GM18873 (cell line): ENCODE measurements at regions not wholly inside any gene's neighbourhood (a gene's known extent, or its start where the extent isn't known, plus 50 kb on each side); places are given as distances from the start of the nearest gene placed in this dataset.

Experiments
- ATAC-seq: cut with Tn5 transposase; IDR thresholded peaks from one replicate; pipeline ENCODE4 v1.9.1; 2021; ENCODE audit warnings: mild to moderate bottlenecking, moderate library complexity, moderate number of reproducible peaks; ENCODE audit not compliant: unreplicated experiment, low FRiP score

- no peak for ATAC-seq
Observed at GRCh38 chr2:15869871-15870270, 70.5 kb upstream of the MYCN start.

DNA sequence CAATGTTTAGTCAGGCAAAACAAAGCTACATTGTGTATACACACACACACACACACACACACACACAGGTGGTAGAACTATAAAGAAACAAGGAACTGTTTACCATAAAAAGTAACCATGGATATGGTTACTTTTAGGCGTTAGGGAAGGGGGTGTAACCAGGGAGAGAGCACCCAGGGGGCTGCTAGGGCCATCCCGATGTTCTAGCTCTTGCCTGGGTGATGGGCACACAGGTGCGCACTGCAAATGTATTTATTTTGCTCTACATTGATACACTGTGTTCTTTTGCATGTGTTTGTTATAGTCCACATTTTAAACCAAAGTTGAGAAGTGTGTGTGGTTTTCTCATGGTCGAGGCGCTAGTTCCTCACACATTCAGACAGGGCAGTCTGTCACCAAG, 69.8 kb upstream of the MYCN start:
- ATAC-seq: no peak

- ATAC-seq: no peak
Observed at GRCh38 chr2:15871239-15871783, 69.0 kb upstream of the MYCN start.

DNA sequence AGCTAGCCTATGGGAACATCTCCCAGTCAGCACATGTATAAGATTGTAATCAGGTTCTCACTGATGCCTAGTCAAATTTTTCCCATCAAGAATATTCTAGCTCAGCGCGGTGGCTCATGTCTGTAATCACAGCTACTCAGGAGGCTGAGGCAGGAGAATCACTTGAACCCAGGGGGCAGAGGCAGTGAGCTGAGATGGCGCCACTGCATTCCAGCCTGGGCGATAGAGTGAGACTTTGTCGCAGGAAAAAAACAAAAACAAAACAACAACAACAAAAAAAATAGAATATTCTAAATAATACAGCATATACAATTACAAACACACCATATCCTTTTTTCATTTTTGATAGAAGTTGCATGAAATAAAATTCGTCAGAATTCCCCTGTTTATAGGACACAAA, 67.5 kb upstream of the MYCN start:
- no peak for ATAC-seq

DNA sequence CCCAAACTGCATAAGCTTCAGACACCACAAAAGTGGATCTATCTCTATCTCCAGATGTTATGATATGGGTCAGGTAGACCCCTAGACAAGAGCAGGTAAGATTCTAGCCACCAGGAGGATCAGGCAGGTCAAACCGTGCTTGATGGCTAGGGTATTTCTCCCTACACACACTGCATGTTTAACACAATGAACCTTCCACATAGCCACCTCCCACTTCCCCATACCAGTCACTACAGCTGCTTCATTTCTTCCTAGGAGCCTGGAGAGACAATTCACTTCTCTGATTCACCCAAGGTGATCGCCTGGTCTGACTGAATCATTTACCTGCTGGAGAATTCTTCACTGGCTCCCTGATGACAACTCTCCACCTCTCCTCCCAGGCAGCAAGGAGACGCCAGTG, 66.0 kb upstream of the MYCN start:
- no peak for ATAC-seq

DNA sequence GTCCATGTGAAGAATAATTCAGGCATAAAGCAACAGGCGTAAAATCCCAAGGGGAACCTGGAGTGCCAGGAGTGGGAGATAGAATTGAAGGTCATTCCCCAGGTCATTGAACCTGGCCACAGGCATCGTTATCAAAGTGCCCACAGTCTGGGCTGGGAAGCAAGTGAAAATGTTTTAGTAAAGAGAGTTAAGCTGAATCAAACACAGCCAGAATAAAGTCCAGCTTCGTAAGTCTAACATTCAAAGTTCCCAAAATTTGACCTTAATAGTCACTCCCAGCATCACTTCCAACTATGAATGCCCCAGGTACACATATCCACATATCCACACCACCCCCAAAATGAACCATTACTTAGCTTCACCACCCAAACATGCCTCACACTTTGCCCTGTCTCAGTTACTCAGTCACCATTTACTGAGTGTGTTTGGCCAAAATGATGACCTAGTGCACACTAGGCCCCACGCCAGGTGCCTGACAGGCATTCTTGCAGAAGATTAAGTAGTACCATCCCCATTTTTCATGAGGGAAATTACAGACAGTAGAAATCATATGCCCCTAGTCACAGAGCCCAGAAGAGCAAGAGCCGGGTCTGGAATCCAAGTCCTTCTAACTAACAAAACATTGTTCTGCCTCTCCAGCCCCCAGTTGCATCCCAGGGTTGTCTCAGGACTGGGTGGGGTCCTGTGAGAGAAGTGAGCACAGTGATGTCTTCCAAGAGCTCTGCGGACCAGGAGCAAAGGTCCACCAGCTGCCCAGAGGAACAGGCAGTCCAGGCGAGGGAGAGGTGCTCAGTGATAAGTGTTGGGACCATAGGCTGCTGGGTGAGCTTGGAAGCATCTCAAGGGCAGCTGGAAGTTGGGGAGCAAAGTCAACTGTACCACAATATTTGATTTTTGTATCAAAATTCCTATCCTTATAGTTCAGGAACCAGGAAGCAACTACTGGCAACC, 65.2 kb upstream of the MYCN start:
- no peak for ATAC-seq

GRCh38 chr2:15875969-15876705, 64.2 kb upstream of the MYCN start:
- no peak for ATAC-seq

DNA sequence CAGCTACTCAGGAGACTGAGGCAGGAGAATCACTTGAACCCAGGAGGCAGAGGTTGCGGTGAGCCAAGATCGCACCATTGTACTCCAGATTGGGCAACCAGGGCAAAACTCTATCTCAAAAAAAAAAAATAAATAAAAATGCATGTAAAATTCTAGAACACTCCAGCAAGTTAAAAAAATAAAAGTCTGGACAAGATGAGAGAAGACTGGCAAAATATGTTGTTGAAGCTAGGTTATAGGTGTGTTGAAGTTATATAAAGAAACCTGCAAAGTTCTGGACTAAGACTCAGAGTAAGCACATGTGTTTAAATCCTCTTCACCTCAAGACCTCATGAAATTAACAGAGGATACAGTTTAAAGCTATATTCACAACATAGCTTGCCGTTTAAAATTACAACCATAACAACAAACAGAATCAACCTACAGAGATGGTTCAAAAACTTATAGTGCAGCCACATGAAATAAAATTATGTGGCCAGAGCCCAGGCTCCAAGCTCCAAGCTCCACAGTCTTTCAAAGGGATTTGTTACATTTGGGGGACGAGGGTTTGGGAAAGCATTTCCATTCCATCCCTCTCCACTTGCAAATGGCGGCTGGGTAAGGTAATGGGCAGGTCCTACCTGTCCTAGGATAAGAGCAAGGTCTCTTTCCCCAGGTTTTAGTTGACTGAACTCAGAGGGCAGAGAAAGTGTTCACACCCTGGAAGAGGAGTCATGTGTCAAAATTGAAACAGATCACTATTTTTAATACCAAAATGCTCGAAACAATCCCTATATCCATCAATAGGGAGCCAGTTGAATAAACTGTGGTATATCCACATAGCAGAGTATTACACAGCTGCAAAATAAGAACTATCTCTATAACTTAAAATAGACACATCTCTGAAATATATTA, 59.9 kb upstream of the MYCN start:
- no peak for ATAC-seq

GRCh38 chr2:15881120-15881433, 59.3 kb upstream of the MYCN start:
- ATAC-seq: no peak

- no peak for ATAC-seq
Observed at GRCh38 chr2:15881676-15882075, 58.7 kb upstream of the MYCN start.

GRCh38 chr2:15882761-15883497, 57.4 kb upstream of the MYCN start:
- no peak for ATAC-seq

DNA sequence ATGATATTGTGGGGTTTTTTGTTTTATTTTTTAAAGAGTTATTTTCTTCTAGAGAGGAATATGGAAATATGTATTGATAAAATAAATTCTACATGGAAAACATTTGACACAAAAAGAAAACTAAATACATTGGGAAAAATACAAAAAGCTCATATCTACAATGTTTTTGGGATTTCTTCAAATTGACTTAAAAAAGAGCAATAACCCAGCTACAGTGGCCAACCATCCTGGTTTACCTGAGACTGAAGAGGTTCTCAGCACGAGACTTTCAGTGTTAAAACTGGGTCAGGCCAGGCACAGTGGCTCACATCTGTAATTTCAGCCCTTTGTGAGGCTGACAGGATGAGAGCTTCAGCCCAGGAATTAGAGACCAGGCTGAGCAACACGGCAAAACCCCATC, 56.7 kb upstream of the MYCN start:
- ATAC-seq: no peak

- no peak for ATAC-seq
Observed at GRCh38 chr2:15884790-15885189, 55.6 kb upstream of the MYCN start.

- no peak for ATAC-seq
Observed at GRCh38 chr2:15886231-15886630, 54.1 kb upstream of the MYCN start.

GRCh38 chr2:15889442-15890123, 50.8 kb upstream of the MYCN start:
- no peak for ATAC-seq

DNA sequence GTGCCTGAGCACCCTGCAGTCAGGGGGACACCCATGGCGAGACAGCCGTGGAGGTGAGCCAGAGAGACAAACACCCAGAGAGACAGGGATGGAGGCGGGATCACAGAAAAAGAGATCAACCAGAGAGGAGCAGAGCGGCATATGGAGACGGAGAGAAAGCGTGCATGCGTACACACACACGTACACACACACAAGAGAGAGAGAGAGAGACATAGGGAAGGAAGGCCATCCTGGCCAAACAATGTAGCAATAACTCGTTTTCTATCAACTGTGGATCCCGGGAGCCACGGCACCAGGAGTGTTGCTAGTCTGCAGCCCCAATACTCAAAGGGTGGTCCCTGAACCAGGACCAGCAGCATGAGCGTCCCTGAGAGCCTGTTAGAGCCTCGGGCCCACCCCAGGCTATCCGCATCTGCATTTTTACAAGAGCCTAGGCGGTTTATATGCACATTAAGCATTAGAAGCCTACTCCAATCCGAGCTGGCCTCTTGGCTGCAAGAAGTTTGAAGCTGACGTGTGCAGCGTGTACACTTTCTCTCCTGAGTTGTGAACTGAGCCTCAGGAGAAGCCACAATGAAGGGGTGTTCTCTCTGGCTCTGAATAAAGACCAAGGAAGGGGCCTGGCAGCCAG, 50.1 kb upstream of the MYCN start:
- ATAC-seq: no peak
